Retinal pigment epithelial cell (primary cell): ENCODE measurements at regions not wholly inside any gene's neighbourhood (a gene's known extent, or its start where the extent isn't known, plus 50 kb on each side); places are given as distances from the start of the nearest gene placed in this dataset.

Experiments
- DNase-seq: peaks from one replicate; pipeline ENCODE4 v3.0.0-alpha.2; 2010; ENCODE audit warnings: low read depth
- H3K4me3 ChIP-seq: 2 replicates; pipeline ENCODE4 v1.5.1; 2011; ENCODE audit warnings: mild to moderate bottlenecking, low read length, control low read depth, moderate library complexity
- CTCF ChIP-seq: conservative IDR thresholded peaks from 2 replicates; pipeline ENCODE4 v1.5.1; 2011; ENCODE audit warnings: low read depth, low read length, control low read depth, inconsistent platforms

- DNase-seq, result no peak
- H3K4me3 ChIP-seq, result no peak overlapping the region
- TF ChIP-seq CTCF, result no peak
Measured at GRCh38 chr22:48896766-48897644, 930.7 kb downstream of the BRD1 start.

GRCh38 chr22:48895831-48896765, 931.6 kb downstream of the BRD1 start:
- no peak overlapping the region for H3K4me3 ChIP-seq
- TF ChIP-seq CTCF, result no peak
- no peak for DNase-seq

- DNase-seq, result no peak
- no peak overlapping the region for H3K4me3 ChIP-seq
- TF ChIP-seq CTCF, result no peak
Measured at GRCh38 chr22:48895336-48895735, 932.3 kb downstream of the BRD1 start.

- no peak overlapping the region for H3K4me3 ChIP-seq
- no peak for DNase-seq
- TF ChIP-seq CTCF, result no peak
Measured at GRCh38 chr22:48894804-48895250, 932.8 kb downstream of the BRD1 start.

GRCh38 chr22:48894064-48894671, 933.5 kb downstream of the BRD1 start:
- no peak for TF ChIP-seq CTCF
- DNase-seq, result no peak
- H3K4me3 ChIP-seq, result no peak overlapping the region

GRCh38 chr22:48893288-48894063, 934.2 kb downstream of the BRD1 start:
- H3K4me3 ChIP-seq, result no peak overlapping the region
- TF ChIP-seq CTCF, result no peak
- DNase-seq, result no peak
